A549 (cell line): ENCODE measurements at regions not wholly inside any gene's neighbourhood (a gene's known extent, or its start where the extent isn't known, plus 50 kb on each side); places are given as distances from the start of the nearest gene placed in this dataset.

Source experiments
- ATAC-seq, 2 experiments: fragments of 200-7000 bp in 1 of 2; fragments of >200 bp in 1 of 2; cut with Nextera tagmentation in 1 of 2; cut with Tn5 transposase in 1 of 2; 3 replicates each; pipeline versions ENCODE4 v1.8.0 to v1.9.1; 2018 to 2020; ENCODE audit warnings: mild to moderate bottlenecking in 1 of 2, moderate library complexity in 1 of 2
- CTCF ChIA-PET: fragments of 300-600 bp; sonication (Branson Sonifier 250); formaldehyde crosslinking; extraction: SDS; loops from one replicate; lab custom pipeline; 2021; ENCODE audit warnings: antibody characterized with exemption, inconsistent platforms; lab: Yijun Ruan, JAX
- POLR2A ChIA-PET: fragments of 350-600 bp; formaldehyde crosslinking; extraction: SDS; loops from one replicate; lab custom pipeline; 2021; ENCODE audit warnings: antibody characterized with exemption, inconsistent platforms; lab: Yijun Ruan, JAX
- DNase-seq, 2 experiments: peaks; one replicate each; pipeline versions ENCODE4 v3.0.0 to v3.0.0-alpha.2; 2011 to 2016; ENCODE audit warnings: low read depth in 1 of 2, low spot score in 1 of 2
- FAIRE-seq: peaks from 2 replicates; lab custom pipeline; 2011; peaks lifted over from hg19 to GRCh38; lab: Jason Lieb, UNC
- H3K27ac ChIP-seq, 2 experiments: fragments of >200 bp; sonication (Bioruptor Twin); formaldehyde crosslinking; 3 replicates each; pipeline ENCODE4 v1.5.1; 2016 to 2017
- H3K4me1 ChIP-seq: fragments of >200 bp; sonication (Bioruptor Twin); formaldehyde crosslinking; 3 replicates; pipeline ENCODE4 v1.6.1; 2016
- H3K4me2 ChIP-seq: fragments of >200 bp; sonication (Bioruptor Twin); formaldehyde crosslinking; 3 replicates; pipeline ENCODE4 v1.6.1; 2016
- H3K4me3 ChIP-seq: fragments of >200 bp; sonication (Bioruptor Twin); formaldehyde crosslinking; 3 replicates; pipeline ENCODE4 v1.5.1; 2016
- H3K9me3 ChIP-seq: fragments of >200 bp; sonication (Bioruptor Twin); formaldehyde crosslinking; 3 replicates; pipeline ENCODE4 v1.6.1; 2016
- BHLHE40 ChIP-seq: IDR thresholded peaks from 2 replicates; pipeline ENCODE4 v1.6.1; 2012; ENCODE audit warnings: low read depth, low read length, inconsistent platforms
- CEBPB ChIP-seq, 2 experiments: fragments of >200 bp in 1 of 2; sonication (Bioruptor Twin) in 1 of 2; formaldehyde crosslinking in 1 of 2; IDR thresholded peaks; 2 replicates each; pipeline ENCODE4 v1.6.1; 2012 to 2016
- CHD2 ChIP-seq: fragments of 150-350 bp; IDR thresholded peaks from 2 replicates; pipeline ENCODE4 v1.6.1; 2014; ENCODE audit warnings: low read length; ENCODE audit not compliant: partially characterized antibody
- EHF ChIP-seq: fragments of 250-450 bp; sonication (Bioruptor Pico); IDR thresholded peaks from 2 replicates; pipeline ENCODE4 v1.5.0; 2020; ENCODE audit warnings: mild to moderate bottlenecking
- EHMT2 ChIP-seq: fragments of 200-600 bp; sonication (generic); IDR thresholded peaks from 2 replicates; pipeline ENCODE4 v1.6.1; 2016; ENCODE audit warnings: antibody characterized with exemption, low read depth, mild to moderate bottlenecking, moderate library complexity
- EP300 ChIP-seq, 2 experiments: fragments of >200 bp; sonication (Bioruptor Twin); formaldehyde crosslinking; IDR thresholded peaks; 2 replicates in 1 of 2; 3 replicates in 1 of 2; pipeline ENCODE4 v1.6.1; 2016 to 2017
- ESRRA ChIP-seq: fragments of 150-350 bp; IDR thresholded peaks from 2 replicates; pipeline ENCODE4 v1.6.1; 2014; ENCODE audit warnings: mild to moderate bottlenecking, low read length, borderline replicate concordance
- FOSB ChIP-seq: fragments of 250-450 bp; sonication (Bioruptor Pico); IDR thresholded peaks from 2 replicates; pipeline ENCODE4 v1.5.0; 2020; ENCODE audit warnings: mild to moderate bottlenecking, moderate library complexity
- FOSL2 ChIP-seq, 2 experiments: fragments of 450-650 bp in 1 of 2; fragments of >200 bp in 1 of 2; sonication (Bioruptor Twin) in 1 of 2; formaldehyde crosslinking; IDR thresholded peaks; 2 replicates each; pipeline versions ENCODE4 v1.5.0 to v1.6.1; 2016 to 2020; ENCODE audit warnings: mild to moderate bottlenecking in 1 of 2, moderate library complexity in 1 of 2
- GATA3 ChIP-seq: IDR thresholded peaks from 2 replicates; pipeline ENCODE4 v1.6.1; 2012; ENCODE audit warnings: borderline replicate concordance
- HOXB5 ChIP-seq: fragments of 250-450 bp; sonication (Bioruptor Pico); IDR thresholded peaks from 2 replicates; pipeline ENCODE4 v1.5.0; 2020; ENCODE audit warnings: mild to moderate bottlenecking, moderate library complexity
- JUNB ChIP-seq: fragments of >200 bp; sonication (Bioruptor Twin); formaldehyde crosslinking; IDR thresholded peaks from 2 replicates; pipeline ENCODE4 v1.6.1; 2016
- KDM1A ChIP-seq: fragments of 200-600 bp; sonication (generic); IDR thresholded peaks from 2 replicates; pipeline ENCODE4 v1.6.1; 2016; ENCODE audit warnings: low read depth, mild to moderate bottlenecking
- MAFK ChIP-seq: fragments of 450-650 bp; IDR thresholded peaks from 2 replicates; pipeline ENCODE4 v1.6.1; 2014; ENCODE audit not compliant: partially characterized antibody
- MYC ChIP-seq: IDR thresholded peaks from 2 replicates; pipeline ENCODE4 v1.6.1; 2012; ENCODE audit warnings: mild to moderate bottlenecking, inconsistent platforms, low read length, improper control_type of control experiment, borderline replicate concordance
- PHF8 ChIP-seq: fragments of 200-600 bp; sonication (generic); IDR thresholded peaks from 2 replicates; pipeline ENCODE4 v1.6.1; 2016; ENCODE audit warnings: low read depth, mild to moderate bottlenecking, antibody characterized with exemption, moderate library complexity, borderline replicate concordance
- POLR2A ChIP-seq: IDR thresholded peaks from 2 replicates; pipeline ENCODE4 v1.6.1; 2012; ENCODE audit warnings: mild to moderate bottlenecking, low read length
- POLR2AphosphoS2 ChIP-seq: conservative IDR thresholded peaks from 2 replicates; pipeline ENCODE4 v1.6.1; 2012; ENCODE audit warnings: low read length, improper control_type of control experiment, inconsistent platforms
- RARB ChIP-seq: fragments of 250-450 bp; sonication (Bioruptor Pico); IDR thresholded peaks from 2 replicates; pipeline ENCODE4 v1.8.0; 2021; ENCODE audit warnings: mild to moderate bottlenecking, moderate library complexity
- RFX5 ChIP-seq: fragments of 450-650 bp; IDR thresholded peaks from 2 replicates; pipeline ENCODE4 v1.7.1; 2014; ENCODE audit warnings: antibody characterized with exemption, mild to moderate bottlenecking, moderate library complexity
- SMC3 ChIP-seq: fragments of >200 bp; sonication (Bioruptor Twin); formaldehyde crosslinking; IDR thresholded peaks from 3 replicates; pipeline ENCODE4 v1.6.1; 2018; ENCODE audit warnings: inconsistent platforms
- TFCP2L1 ChIP-seq: fragments of 250-450 bp; sonication (Bioruptor Pico); IDR thresholded peaks from 2 replicates; pipeline ENCODE4 v1.5.0; 2021; ENCODE audit warnings: mild to moderate bottlenecking
- ZC3H11A ChIP-seq: fragments of 450-650 bp; IDR thresholded peaks from 2 replicates; pipeline ENCODE4 v1.6.1; 2014; ENCODE audit warnings: antibody characterized with exemption, mild to moderate bottlenecking
- WGBS: methylation state at CpG from one replicate; pipeline ENCODE4 v1.1.6; 2017; ENCODE audit errors: missing lambda C conversion rate; 5-methylcytosine and 5-hydroxymethylcytosine counted together
- TF ChIP-seq, protein P1 (sequence below): IDR thresholded peaks from 2 replicates; pipeline ENCODE4 v1.6.1; 2012
- TF ChIP-seq, protein P2 (sequence below): fragments of >200 bp; sonication (Bioruptor Twin); formaldehyde crosslinking; IDR thresholded peaks from 2 replicates; pipeline ENCODE4 v1.6.1; 2016
- TF ChIP-seq, protein P3 (sequence below): fragments of 150-350 bp; IDR thresholded peaks from 2 replicates; pipeline ENCODE4 v1.6.1; 2014; ENCODE audit warnings: low read depth, mild to moderate bottlenecking, low read length
- TF ChIP-seq, protein P4 (sequence below): IDR thresholded peaks from 2 replicates; pipeline ENCODE4 v1.6.1; 2012
- TF ChIP-seq, protein P5 (sequence below): fragments of >200 bp; sonication (Bioruptor Twin); formaldehyde crosslinking; IDR thresholded peaks from 3 replicates; pipeline ENCODE4 v1.5.1; 2016

GRCh38 chr4:98779088-98779487 is 120.7 kb upstream of the TSPAN5 start:
- peaks cover 16% of the 10 kb centered on the region for H3K4me1 ChIP-seq
- POLR2A ChIA-PET: no interaction called here
- CTCF ChIA-PET: interaction anchor here (1.1 kb wide), 1 partner anchor 278 kb away, joined by 3 read pairs; no protein-coding TSS in a partner anchor
- H3K4me2 ChIP-seq: peak overlapping the region; percentile 49
- H3K4me3 ChIP-seq: no peak overlapping the region
- H3K27ac ChIP-seq: peak overlapping the region in 1 of 2 experiments; percentile 47; a peak in 2 of 6 replicates
- DNase-seq: no peak
- FAIRE-seq: no peak
- no peak for ATAC-seq
- no peaks in the 10 kb centered on the region for H3K9me3 ChIP-seq
- no peak for TF ChIP-seq ZC3H11A
- TF ChIP-seq, protein P1, sequence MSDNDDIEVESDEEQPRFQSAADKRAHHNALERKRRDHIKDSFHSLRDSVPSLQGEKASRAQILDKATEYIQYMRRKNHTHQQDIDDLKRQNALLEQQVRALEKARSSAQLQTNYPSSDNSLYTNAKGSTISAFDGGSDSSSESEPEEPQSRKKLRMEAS: no peak
- no peak for TF ChIP-seq FOSB (CRISPR knock-in tag)
- no peak for TF ChIP-seq POLR2A
- TF ChIP-seq PHF8: no peak
- no peak for TF ChIP-seq EP300 (IDR thresholded peaks at IDR 0.05)
- TF ChIP-seq GATA3: no peak
- TF ChIP-seq, protein P2, sequence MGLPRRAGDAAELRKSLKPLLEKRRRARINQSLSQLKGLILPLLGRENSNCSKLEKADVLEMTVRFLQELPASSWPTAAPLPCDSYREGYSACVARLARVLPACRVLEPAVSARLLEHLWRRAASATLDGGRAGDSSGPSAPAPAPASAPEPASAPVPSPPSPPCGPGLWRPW: no peak
- TF ChIP-seq, all 56 proteins: peak for 0
- 65% methylated on average over 3 of the region's 3 CpGs for WGBS

GRCh38 chr4:98778206-98778605 is 119.8 kb upstream of the TSPAN5 start:
- Histone ChIP-seq H3K9me3 (no peaks in the 10 kb centered on the region), H3K27ac (peak overlapping the region in 1 of 2 experiments; percentile 47; a peak in 3 of 6 replicates), H3K4me2 (peak overlapping the region; percentile 49), H3K4me1 (peaks cover 16% of the 10 kb centered on the region), H3K4me3 (no peak overlapping the region)
- no peak for FAIRE-seq
- peak; percentile 55 to 78 for DNase-seq
- TF ChIP-seq CHD2: no peak
- TF ChIP-seq MAFK: no peak
- no peak for TF ChIP-seq RARB (CRISPR knock-in tag)
- TF ChIP-seq, protein P3, sequence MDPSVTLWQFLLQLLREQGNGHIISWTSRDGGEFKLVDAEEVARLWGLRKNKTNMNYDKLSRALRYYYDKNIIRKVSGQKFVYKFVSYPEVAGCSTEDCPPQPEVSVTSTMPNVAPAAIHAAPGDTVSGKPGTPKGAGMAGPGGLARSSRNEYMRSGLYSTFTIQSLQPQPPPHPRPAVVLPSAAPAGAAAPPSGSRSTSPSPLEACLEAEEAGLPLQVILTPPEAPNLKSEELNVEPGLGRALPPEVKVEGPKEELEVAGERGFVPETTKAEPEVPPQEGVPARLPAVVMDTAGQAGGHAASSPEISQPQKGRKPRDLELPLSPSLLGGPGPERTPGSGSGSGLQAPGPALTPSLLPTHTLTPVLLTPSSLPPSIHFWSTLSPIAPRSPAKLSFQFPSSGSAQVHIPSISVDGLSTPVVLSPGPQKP: no peak
- no peak for TF ChIP-seq RFX5
- no peak for TF ChIP-seq EHMT2
- TF ChIP-seq, protein P4, sequence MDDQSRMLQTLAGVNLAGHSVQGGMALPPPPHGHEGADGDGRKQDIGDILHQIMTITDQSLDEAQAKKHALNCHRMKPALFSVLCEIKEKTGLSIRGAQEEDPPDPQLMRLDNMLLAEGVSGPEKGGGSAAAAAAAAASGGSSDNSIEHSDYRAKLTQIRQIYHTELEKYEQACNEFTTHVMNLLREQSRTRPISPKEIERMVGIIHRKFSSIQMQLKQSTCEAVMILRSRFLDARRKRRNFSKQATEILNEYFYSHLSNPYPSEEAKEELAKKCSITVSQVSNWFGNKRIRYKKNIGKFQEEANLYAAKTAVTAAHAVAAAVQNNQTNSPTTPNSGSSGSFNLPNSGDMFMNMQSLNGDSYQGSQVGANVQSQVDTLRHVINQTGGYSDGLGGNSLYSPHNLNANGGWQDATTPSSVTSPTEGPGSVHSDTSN: no peak
- TF ChIP-seq, protein P2: peak; percentile 35; the same call in 1 of the 2 replicates
- TF ChIP-seq CEBPB (IDR thresholded peaks at IDR 0.05): peak; percentile 80 to 94; a peak in 3 of 4 replicates
- peak; percentile 70 for TF ChIP-seq FOSL2 (IDR thresholded peaks at IDR 0.05)
- TF ChIP-seq FOSL2 (CRISPR knock-in tag; IDR thresholded peaks at IDR 0.05): peak; percentile 90
- no peak for TF ChIP-seq POLR2AphosphoS2
- TF ChIP-seq JUNB: peak; percentile 59
- no peak for TF ChIP-seq ESRRA
- TF ChIP-seq, protein P1: no peak
- peak; percentile 97 to 98 for ATAC-seq
- POLR2A ChIA-PET: interaction anchor here (1.1 kb wide), 1 partner anchor 517 kb away, joined by 3 read pairs; the partner anchor contains the start of gene RAP1GDS1
- 2% methylated on average over 4 of the region's 4 CpGs for WGBS
- CTCF ChIA-PET: interaction anchor here (1.1 kb wide), 1 partner anchor 279 kb away, joined by 3 read pairs; no protein-coding TSS in a partner anchor

- no peak for ATAC-seq
- no peak for DNase-seq
- Histone ChIP-seq H3K4me1 (peaks cover 16% of the 10 kb centered on the region), H3K27ac (no peak overlapping the region), H3K4me3 (no peak overlapping the region), H3K9me3 (no peaks in the 10 kb centered on the region), H3K4me2 (no peak overlapping the region)
- ChIA-PET POLR2A (no interaction called here), CTCF (interaction anchor here (0.8 kb wide), 1 partner anchor 220 kb away, joined by 3 read pairs; the partner anchor contains the start of gene METAP1)
- WGBS: 88% methylated on average over 2 of the region's 2 CpGs
- FAIRE-seq: no peak
- TF ChIP-seq TFCP2L1 (CRISPR knock-in tag) (no peak), EHMT2 (no peak), MYC (no peak), SMC3 (no peak), KDM1A (no peak), BHLHE40 (no peak), FOSB (CRISPR knock-in tag) (no peak), PHF8 (no peak), POLR2A (no peak), HOXB5 (CRISPR knock-in tag) (no peak), EHF (CRISPR knock-in tag) (no peak)
- TF ChIP-seq, protein P5, sequence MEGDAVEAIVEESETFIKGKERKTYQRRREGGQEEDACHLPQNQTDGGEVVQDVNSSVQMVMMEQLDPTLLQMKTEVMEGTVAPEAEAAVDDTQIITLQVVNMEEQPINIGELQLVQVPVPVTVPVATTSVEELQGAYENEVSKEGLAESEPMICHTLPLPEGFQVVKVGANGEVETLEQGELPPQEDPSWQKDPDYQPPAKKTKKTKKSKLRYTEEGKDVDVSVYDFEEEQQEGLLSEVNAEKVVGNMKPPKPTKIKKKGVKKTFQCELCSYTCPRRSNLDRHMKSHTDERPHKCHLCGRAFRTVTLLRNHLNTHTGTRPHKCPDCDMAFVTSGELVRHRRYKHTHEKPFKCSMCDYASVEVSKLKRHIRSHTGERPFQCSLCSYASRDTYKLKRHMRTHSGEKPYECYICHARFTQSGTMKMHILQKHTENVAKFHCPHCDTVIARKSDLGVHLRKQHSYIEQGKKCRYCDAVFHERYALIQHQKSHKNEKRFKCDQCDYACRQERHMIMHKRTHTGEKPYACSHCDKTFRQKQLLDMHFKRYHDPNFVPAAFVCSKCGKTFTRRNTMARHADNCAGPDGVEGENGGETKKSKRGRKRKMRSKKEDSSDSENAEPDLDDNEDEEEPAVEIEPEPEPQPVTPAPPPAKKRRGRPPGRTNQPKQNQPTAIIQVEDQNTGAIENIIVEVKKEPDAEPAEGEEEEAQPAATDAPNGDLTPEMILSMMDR: no peak
- TF ChIP-seq, protein P4: no peak
Observed at GRCh38 chr4:98775672-98776071, 117.3 kb upstream of the TSPAN5 start.
